Mesothelial cell of epicardium (in vitro differentiated cells): ENCODE measurements at regions not wholly inside any gene's neighbourhood (a gene's known extent, or its start where the extent isn't known, plus 50 kb on each side); places are given as distances from the start of the nearest gene placed in this dataset.

Experiments used
- DNase-seq, 2 experiments: peaks; one replicate each; pipeline ENCODE4 v3.0.0; 2021; ENCODE audit warnings: low spot score in 2 of 2; ENCODE audit not compliant: unreplicated experiment in 2 of 2
- H3K27ac Mint-ChIP-seq: 2 replicates; pipeline ENCODE4 v1.8.0; 2021; ENCODE audit warnings: mixed read lengths
- H3K27me3 Mint-ChIP-seq: 2 replicates; pipeline ENCODE4 v1.8.0; 2021; ENCODE audit warnings: low read depth, mixed read lengths
- H3K36me3 Mint-ChIP-seq: 2 replicates; pipeline ENCODE4 v1.8.0; 2021; ENCODE audit warnings: mixed read lengths
- H3K4me1 Mint-ChIP-seq: 2 replicates; pipeline ENCODE4 v1.8.0; 2021; ENCODE audit warnings: mixed read lengths
- H3K4me3 Mint-ChIP-seq: 2 replicates; pipeline ENCODE4 v1.8.0; 2021; ENCODE audit warnings: mild to moderate bottlenecking, moderate library complexity, mixed read lengths
- H3K9me3 Mint-ChIP-seq: 2 replicates; pipeline ENCODE4 v1.8.0; 2021; ENCODE audit warnings: mixed read lengths
- TF ChIP-seq, protein P1 (sequence below): fragments of 200-600 bp; sonication (generic); IDR thresholded peaks from one replicate; pipeline ENCODE4 v1.5.0; 2021; ENCODE audit warnings: antibody characterized with exemption; ENCODE audit not compliant: unreplicated experiment

DNA sequence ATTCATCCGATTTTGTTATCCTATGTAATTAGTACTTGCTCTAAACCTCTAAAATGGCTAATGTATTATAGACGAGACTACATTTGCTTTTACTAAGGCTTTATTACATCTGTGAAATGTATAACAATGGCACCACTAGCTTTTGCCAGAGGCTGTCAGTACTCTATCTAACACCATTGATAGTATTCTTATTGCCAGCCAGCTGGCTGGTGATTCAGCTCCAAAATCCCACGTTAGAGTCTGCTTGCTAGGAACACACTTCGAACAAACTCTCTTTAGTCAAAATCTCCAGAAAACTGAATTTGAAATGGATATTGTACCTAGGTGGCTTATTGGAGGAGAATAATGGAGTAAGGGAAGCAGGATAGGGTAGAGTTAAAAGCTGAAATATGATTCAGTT is 839.2 kb downstream of the SLC6A15 start:
- peaks cover 24% of the 10 kb centered on the region for H3K9me3 Mint-ChIP-seq
- H3K4me1 Mint-ChIP-seq = peaks cover 54% of the 10 kb centered on the region
- no peak overlapping the region for H3K4me3 Mint-ChIP-seq
- no peak overlapping the region for H3K27ac Mint-ChIP-seq
- TF ChIP-seq, protein P1, sequence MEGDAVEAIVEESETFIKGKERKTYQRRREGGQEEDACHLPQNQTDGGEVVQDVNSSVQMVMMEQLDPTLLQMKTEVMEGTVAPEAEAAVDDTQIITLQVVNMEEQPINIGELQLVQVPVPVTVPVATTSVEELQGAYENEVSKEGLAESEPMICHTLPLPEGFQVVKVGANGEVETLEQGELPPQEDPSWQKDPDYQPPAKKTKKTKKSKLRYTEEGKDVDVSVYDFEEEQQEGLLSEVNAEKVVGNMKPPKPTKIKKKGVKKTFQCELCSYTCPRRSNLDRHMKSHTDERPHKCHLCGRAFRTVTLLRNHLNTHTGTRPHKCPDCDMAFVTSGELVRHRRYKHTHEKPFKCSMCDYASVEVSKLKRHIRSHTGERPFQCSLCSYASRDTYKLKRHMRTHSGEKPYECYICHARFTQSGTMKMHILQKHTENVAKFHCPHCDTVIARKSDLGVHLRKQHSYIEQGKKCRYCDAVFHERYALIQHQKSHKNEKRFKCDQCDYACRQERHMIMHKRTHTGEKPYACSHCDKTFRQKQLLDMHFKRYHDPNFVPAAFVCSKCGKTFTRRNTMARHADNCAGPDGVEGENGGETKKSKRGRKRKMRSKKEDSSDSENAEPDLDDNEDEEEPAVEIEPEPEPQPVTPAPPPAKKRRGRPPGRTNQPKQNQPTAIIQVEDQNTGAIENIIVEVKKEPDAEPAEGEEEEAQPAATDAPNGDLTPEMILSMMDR = no peak
- peaks cover 2% of the 10 kb centered on the region for H3K36me3 Mint-ChIP-seq
- H3K27me3 Mint-ChIP-seq = no peaks in the 10 kb centered on the region
- no peak for DNase-seq

DNA sequence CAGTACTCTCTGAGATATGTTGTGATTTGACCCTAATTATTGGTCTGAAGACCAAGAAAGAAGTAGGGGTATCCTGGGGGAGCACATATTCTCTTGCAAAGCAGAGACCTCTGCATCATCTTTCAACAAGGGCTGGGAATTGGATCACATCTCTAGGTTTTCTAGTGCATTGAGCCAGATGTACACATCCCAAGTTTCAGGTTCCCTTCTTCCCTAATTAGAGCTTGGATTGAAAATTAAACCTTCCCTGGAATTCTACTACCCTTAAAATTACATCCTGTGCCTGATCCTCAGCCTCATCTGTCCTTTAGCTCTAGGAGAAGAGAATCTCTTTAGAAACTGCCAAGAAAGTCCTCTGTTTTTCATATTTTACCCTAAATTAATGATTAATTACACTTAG is 839.6 kb downstream of the SLC6A15 start:
- Mint-ChIP-seq H3K27me3 (no peaks in the 10 kb centered on the region), H3K36me3 (peaks cover 2% of the 10 kb centered on the region), H3K4me3 (no peak overlapping the region), H3K9me3 (peaks cover 24% of the 10 kb centered on the region), H3K27ac (no peak overlapping the region), H3K4me1 (peaks cover 50% of the 10 kb centered on the region)
- TF ChIP-seq, protein P1 = no peak
- no peak for DNase-seq

DNA sequence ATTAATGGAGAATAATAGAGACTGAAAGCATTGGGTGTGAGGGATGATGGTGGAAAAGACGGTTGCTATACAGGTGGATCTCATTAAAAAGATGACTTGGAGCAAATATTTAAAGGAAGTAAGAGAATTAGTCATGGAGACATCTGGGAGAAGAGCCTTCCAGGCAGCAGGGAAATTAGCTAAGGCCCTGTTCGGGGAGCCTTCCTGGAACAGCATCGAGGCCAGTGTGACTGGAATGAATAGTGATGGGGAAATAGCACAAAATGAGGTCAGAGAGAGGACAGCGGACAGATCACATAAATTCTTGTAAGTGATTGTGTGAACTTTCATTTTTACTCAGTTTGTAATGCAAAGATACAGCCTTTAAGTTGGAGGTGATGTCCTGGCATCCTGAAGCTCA is 842.3 kb downstream of the SLC6A15 start:
- no peak overlapping the region for H3K4me3 Mint-ChIP-seq

DNA sequence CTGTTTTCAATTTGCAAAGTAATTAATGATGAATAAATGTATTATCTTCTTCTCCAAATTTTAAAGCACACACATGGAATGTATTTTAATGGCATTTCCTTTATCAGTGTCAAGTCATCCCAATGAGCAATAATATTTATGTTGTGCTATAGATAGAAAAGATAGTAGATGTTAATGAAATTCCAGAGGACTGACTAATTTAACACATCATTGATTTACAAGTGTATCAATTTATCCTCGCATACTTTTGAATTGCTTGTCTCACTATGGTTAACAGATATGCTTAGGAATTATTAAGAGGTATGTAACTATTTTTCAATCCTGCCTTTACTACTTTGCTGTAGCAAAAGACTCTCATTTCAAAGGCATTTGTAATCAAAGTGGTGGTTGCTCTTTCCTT is 842.9 kb downstream of the SLC6A15 start:
- no peak overlapping the region for H3K27ac Mint-ChIP-seq
- TF ChIP-seq, protein P1 = no peak
- H3K4me3 Mint-ChIP-seq = no peak overlapping the region
- peaks cover 2% of the 10 kb centered on the region for H3K36me3 Mint-ChIP-seq
- peaks cover 26% of the 10 kb centered on the region for H3K4me1 Mint-ChIP-seq
- H3K9me3 Mint-ChIP-seq = peaks cover 39% of the 10 kb centered on the region
- no peaks in the 10 kb centered on the region for H3K27me3 Mint-ChIP-seq
- DNase-seq = no peak

More for the DNA sequence above, 842.3 kb downstream of the SLC6A15 start:
- peak overlapping the region; percentile 73 for H3K27ac Mint-ChIP-seq
- no peaks in the 10 kb centered on the region for H3K27me3 Mint-ChIP-seq
- peaks cover 2% of the 10 kb centered on the region for H3K36me3 Mint-ChIP-seq
- TF ChIP-seq, protein P1 = no peak
- H3K9me3 Mint-ChIP-seq = peaks cover 36% of the 10 kb centered on the region
- no peak for DNase-seq
- H3K4me1 Mint-ChIP-seq = peaks cover 26% of the 10 kb centered on the region

DNA sequence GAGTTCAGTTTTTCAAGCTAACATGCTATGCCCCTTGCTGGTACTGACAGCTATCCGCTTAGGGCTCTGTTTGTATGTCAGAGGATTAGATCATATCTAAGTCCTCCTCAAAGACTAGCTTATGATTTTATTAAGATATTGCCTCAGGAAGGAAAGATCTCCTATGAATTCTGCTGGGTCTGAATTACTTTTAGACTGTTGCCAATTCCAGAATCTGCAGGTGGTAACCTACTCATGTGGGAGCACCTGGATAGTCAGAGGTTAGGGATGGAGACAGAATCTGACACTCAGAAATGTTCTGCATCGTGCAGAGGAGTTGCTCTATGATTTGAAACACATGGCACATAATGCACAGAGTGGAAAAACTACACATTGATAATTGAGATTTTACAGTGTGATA is 843.4 kb downstream of the SLC6A15 start:
- Mint-ChIP-seq H3K27ac (peak overlapping the region; percentile 78), H3K4me3 (no peak overlapping the region), H3K27me3 (no peaks in the 10 kb centered on the region), H3K4me1 (peaks cover 26% of the 10 kb centered on the region), H3K36me3 (peaks cover under 1% of the 10 kb centered on the region), H3K9me3 (peaks cover 41% of the 10 kb centered on the region)
- no peak for DNase-seq
- TF ChIP-seq, protein P1 = no peak

DNA sequence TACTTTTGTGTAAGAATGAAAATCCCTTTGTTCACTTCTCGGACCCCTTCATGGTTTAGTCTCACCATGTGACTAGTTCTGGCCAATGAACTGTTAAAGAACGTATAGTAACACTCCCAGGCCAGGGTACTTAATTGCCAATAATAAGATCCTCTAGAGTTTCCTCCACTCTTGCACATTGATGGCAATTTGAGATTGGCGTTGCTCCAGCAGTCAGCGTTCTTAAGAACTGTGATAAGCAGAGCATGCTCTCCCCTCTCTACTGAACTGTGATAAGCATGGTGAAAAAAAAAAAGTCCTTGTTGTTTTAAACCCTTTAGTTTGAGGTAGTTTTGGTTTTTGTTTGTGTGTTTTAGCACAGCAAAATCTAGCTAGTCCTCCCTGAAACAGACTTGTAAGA is 854.5 kb downstream of the SLC6A15 start:
- no peak for DNase-seq
- Mint-ChIP-seq H3K4me1 (peaks cover 3% of the 10 kb centered on the region), H3K36me3 (no peaks in the 10 kb centered on the region), H3K27ac (no peak overlapping the region), H3K4me3 (no peak overlapping the region), H3K27me3 (no peaks in the 10 kb centered on the region), H3K9me3 (peaks cover 22% of the 10 kb centered on the region)
- TF ChIP-seq, protein P1 = no peak
